Sigmoid colon (tissue), 3 donors: ENCODE measurements at regions not wholly inside any gene's neighbourhood (a gene's known extent, or its start where the extent isn't known, plus 50 kb on each side); places are given as distances from the start of the nearest gene placed in this dataset.

Experiments used
- POLR2A ChIP-seq, 2 donors: fragments of 450-650 bp; IDR thresholded peaks; one replicate each; pipeline ENCODE4 v1.6.1; 2016; ENCODE audit warnings: antibody characterized with exemption in 2 of 2, mild to moderate bottlenecking in 2 of 2, moderate library complexity in 2 of 2
- TF ChIP-seq, protein P1 (sequence below), 4 experiments: fragments of 450-650 bp in 3 of 4; fragments of 200-600 bp in 1 of 4; IDR thresholded peaks; one replicate each; pipeline ENCODE4 v1.5.1; 2016 to 2019; ENCODE audit warnings: antibody characterized with exemption in 4 of 4, mild to moderate bottlenecking in 3 of 4, moderate library complexity in 2 of 4

DNA sequence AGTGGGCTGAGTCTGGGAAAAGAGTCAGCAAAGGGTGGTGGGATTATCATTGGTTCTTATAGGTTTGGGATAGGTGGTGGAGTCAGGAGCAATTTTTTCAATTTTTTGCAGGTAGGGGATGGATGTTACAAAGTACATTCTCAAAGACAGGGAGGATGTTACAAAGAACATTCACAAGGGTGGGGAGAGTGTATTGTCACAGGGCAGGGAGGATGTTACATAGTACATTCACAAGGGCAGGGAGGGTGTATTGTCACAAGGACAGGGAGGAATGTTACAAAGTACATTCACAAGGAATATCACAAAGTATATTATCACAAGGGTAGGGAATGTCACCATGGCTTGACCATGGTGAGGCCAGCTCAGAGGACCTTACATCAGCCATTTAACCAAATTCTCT, 58.6 kb upstream of the WDR75 start:
- TF ChIP-seq, protein P1, sequence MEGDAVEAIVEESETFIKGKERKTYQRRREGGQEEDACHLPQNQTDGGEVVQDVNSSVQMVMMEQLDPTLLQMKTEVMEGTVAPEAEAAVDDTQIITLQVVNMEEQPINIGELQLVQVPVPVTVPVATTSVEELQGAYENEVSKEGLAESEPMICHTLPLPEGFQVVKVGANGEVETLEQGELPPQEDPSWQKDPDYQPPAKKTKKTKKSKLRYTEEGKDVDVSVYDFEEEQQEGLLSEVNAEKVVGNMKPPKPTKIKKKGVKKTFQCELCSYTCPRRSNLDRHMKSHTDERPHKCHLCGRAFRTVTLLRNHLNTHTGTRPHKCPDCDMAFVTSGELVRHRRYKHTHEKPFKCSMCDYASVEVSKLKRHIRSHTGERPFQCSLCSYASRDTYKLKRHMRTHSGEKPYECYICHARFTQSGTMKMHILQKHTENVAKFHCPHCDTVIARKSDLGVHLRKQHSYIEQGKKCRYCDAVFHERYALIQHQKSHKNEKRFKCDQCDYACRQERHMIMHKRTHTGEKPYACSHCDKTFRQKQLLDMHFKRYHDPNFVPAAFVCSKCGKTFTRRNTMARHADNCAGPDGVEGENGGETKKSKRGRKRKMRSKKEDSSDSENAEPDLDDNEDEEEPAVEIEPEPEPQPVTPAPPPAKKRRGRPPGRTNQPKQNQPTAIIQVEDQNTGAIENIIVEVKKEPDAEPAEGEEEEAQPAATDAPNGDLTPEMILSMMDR (IDR thresholded peaks at IDR 0.05): no peak
- TF ChIP-seq POLR2A (IDR thresholded peaks at IDR 0.05): no peak
